GM12872 (cell line): ENCODE measurements at regions not wholly inside any gene's neighbourhood (a gene's known extent, or its start where the extent isn't known, plus 50 kb on each side); places are given as distances from the start of the nearest gene placed in this dataset.

Source experiments
- TF ChIP-seq, protein P1 (sequence below): IDR thresholded peaks from 3 replicates; pipeline ENCODE4 v1.5.1; 2011; ENCODE audit warnings: low read depth, mild to moderate bottlenecking, low read length, moderate library complexity; ENCODE audit not compliant: insufficient read depth

DNA sequence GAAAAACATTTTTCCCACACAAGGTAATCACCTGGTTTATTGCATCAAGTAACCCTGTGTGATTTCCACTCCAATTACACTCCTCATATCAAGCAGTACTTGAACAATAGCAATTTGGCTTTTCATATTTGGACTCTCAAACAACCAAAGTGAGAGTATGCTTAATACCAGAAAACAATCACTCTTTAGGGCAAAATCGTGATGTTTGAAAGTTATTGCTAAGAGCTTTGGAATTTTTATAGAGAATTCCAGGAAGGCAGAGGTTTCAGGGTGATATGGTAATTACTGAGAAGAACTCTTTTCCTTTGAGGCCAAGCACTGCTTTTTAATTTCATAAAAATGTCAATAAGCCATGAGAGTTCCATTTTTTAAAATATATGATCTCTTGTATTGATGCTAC is 779.5 kb upstream of the LRRTM1 start:
- TF ChIP-seq, protein P1, sequence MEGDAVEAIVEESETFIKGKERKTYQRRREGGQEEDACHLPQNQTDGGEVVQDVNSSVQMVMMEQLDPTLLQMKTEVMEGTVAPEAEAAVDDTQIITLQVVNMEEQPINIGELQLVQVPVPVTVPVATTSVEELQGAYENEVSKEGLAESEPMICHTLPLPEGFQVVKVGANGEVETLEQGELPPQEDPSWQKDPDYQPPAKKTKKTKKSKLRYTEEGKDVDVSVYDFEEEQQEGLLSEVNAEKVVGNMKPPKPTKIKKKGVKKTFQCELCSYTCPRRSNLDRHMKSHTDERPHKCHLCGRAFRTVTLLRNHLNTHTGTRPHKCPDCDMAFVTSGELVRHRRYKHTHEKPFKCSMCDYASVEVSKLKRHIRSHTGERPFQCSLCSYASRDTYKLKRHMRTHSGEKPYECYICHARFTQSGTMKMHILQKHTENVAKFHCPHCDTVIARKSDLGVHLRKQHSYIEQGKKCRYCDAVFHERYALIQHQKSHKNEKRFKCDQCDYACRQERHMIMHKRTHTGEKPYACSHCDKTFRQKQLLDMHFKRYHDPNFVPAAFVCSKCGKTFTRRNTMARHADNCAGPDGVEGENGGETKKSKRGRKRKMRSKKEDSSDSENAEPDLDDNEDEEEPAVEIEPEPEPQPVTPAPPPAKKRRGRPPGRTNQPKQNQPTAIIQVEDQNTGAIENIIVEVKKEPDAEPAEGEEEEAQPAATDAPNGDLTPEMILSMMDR = no peak

DNA sequence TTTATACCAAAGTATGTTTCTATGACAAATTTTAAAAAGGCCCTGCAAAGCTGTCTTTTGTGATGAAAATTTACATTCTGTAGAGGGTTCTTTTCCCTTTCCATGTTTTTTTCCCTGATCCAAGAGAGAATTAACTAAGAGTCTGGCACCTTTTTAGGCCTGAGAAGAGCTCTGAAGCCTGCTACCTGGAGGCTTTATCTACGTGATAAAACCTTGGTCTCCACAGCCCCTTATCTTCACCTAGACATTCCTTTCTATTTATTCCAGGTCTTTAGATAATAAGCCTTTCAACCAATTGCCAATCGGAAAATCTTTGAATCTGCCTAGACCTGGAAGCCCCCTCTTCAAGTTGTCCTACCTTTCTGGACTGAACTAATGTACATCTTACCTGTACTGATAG is 774.1 kb upstream of the LRRTM1 start:
- TF ChIP-seq, protein P1 = no peak

DNA sequence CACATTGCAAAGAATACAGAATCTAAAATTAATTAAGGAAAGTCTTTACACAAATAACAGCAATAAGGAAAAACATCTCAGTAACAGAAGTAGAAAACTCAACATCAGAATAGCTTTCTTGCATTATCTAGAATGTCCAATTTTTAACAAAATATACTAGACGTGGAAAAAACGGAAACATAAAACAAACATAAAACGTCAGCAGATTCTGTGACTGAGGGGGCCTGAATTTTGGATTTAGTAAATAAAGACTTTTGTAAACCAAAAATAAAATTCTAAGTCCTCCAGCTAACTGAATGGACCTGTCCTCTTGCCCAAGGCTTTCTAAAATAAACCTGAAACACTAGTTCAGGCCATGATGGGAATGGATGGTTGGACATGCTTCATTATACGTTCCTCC is 773.5 kb upstream of the LRRTM1 start:
- TF ChIP-seq, protein P1 = no peak

DNA sequence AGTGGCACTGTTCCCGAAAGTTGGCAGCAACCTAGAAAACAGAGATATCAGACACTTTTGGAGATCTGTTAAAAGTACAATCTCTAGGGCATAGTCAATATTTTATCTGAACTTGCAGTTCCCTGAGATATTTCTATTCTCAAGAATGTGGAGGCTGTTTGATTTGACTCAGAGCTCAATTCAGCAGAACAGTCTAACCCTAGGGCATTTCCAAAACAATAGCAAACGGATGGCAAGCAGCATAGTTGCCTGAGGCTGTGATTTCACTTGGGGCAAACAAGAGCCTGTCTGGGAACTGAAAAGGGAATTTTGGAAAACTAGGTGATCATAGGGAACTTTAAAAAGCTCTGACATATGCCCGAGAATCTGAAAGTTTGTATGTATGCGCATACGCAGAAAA is 772.8 kb upstream of the LRRTM1 start:
- TF ChIP-seq, protein P1 = no peak

DNA sequence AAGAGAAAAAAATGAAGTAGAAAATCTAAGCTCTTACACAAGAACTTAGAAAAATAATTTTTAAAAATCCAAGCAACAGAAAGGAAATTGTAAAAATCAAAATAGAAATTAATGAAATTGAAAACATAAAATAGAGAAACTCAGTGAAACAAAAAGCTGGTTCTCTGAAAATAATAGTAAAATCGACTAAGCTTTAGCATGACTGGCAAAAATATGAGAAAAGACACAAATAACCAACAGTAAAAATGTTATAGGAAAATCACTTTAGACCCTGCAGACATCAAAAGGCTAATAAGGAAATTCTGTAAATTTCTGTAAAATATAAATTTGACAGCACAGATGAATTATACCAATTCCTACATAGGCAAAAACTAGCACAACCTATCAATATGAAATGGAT is 768.9 kb upstream of the LRRTM1 start:
- TF ChIP-seq, protein P1 = no peak

DNA sequence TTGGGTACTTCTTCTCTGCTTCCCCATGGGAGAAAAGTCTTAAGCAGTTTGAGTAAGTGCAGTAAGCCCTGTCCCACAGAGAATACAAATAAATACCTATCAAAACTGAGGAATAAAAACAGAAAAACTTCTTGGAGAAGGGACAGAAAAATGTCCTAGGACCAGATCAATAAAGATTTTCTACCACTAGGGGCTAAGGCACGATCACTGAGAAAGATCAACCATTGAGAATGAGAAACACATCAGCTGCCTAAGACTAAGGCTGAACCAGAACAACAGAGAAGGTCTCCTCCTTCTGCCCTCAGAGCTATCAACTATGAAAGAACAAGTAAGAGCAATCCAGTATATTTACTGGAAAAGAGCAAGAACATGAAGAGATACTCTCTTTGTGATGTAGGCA is 763.6 kb upstream of the LRRTM1 start:
- TF ChIP-seq, protein P1 = no peak

DNA sequence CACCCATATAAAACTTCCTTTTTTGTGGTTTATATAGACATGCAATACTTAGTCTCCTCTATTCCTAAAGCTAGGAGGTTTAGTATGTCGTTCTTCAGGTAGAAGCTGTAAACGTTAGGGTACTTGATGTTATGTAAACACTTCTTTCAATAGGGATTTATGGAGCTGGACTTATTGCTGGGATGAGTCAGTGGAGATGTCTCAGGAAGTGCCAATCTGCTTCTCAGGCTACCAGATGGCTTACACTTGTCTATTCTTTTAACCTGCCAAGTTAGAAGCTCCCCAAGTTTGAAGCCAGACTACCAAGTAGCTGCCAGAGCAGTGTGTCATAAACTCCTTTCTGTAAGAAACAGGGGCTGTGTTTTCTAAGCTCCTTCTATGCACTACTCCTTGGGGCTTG is 756.5 kb upstream of the LRRTM1 start:
- TF ChIP-seq, protein P1 = no peak

DNA sequence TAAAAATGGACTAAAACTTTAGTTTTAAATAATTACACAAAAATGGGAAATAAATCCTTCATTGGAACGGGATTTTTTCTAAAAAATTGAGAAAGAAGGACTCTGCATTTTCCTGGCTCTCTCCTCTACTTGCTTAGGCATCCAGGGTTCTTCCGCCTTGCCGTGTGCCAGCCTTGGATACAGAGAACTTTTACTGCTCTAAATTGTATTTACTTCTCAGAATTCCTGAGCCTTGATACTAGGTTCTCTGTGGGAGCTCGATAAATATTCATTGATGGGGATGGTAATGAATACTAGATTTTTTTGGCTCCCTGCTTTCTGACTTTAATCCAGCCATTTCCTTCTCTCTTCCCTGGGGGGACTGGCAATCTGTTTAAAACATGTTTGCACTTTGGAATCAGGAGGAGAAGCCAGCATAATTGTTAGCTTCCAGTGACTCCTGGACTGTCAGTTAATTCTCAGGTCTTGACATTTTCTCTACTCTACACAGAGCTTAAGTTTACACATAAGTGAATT is 746.1 kb upstream of the LRRTM1 start:
- TF ChIP-seq, protein P1 = no peak
